Hepatocyte (in vitro differentiated cells): ENCODE measurements at regions not wholly inside any gene's neighbourhood (a gene's known extent, or its start where the extent isn't known, plus 50 kb on each side); places are given as distances from the start of the nearest gene placed in this dataset.

Source experiments
- DNase-seq: peaks from one replicate; pipeline ENCODE4 v3.0.0-alpha.2; 2016; ENCODE audit warnings: low spot score
- H2AFZ ChIP-seq: fragments of 200-600 bp; sonication (generic); 2 replicates; pipeline ENCODE4 v1.6.0; 2016; ENCODE audit warnings: antibody characterized with exemption, mild to moderate bottlenecking
- H3K27ac ChIP-seq: fragments of 200-600 bp; sonication (generic); 2 replicates; pipeline ENCODE4 v1.5.1; 2016; ENCODE audit warnings: mild to moderate bottlenecking
- H3K27me3 ChIP-seq: fragments of 200-600 bp; sonication (generic); 2 replicates; pipeline ENCODE4 v1.6.1; 2016
- H3K36me3 ChIP-seq: fragments of 200-600 bp; sonication (generic); replicated peaks from 2 replicates; pipeline ENCODE4 v1.5.1; 2016; ENCODE audit warnings: low read depth; ENCODE audit not compliant: insufficient read depth
- H3K4me1 ChIP-seq: fragments of 200-600 bp; sonication (generic); 2 replicates; pipeline ENCODE4 v1.5.1; 2016; ENCODE audit warnings: mild to moderate bottlenecking, moderate library complexity; ENCODE audit not compliant: insufficient read depth
- H3K4me2 ChIP-seq: fragments of 200-600 bp; sonication (generic); 2 replicates; pipeline ENCODE4 v1.6.0; 2016
- H3K4me3 ChIP-seq: fragments of 200-600 bp; sonication (generic); 2 replicates; pipeline ENCODE4 v1.5.1; 2016; ENCODE audit warnings: mild to moderate bottlenecking
- H3K79me2 ChIP-seq: fragments of 200-600 bp; sonication (generic); 2 replicates; pipeline ENCODE4 v1.6.0; 2017; ENCODE audit warnings: mild to moderate bottlenecking
- H3K9me2 ChIP-seq: fragments of 200-600 bp; sonication (generic); replicated peaks from 2 replicates; pipeline ENCODE4 v1.6.0; 2017; ENCODE audit warnings: mild to moderate bottlenecking; ENCODE audit not compliant: insufficient read depth
- H3K9me3 ChIP-seq: fragments of 200-600 bp; sonication (generic); 2 replicates; pipeline ENCODE4 v1.5.1; 2016; ENCODE audit warnings: low read depth, mild to moderate bottlenecking
- H4K20me1 ChIP-seq: fragments of 200-600 bp; sonication (generic); 2 replicates; pipeline ENCODE4 v1.6.0; 2016; ENCODE audit warnings: mild to moderate bottlenecking; ENCODE audit not compliant: insufficient read depth, poor library complexity, severe bottlenecking
- EZH2 ChIP-seq: fragments of 200-600 bp; sonication (generic); IDR thresholded peaks from 2 replicates; pipeline ENCODE4 v1.6.1; 2016; ENCODE audit warnings: antibody characterized with exemption, mild to moderate bottlenecking, borderline replicate concordance
- EZH2phosphoT487 ChIP-seq: fragments of 200-600 bp; sonication (generic); IDR thresholded peaks from one replicate; pipeline ENCODE4 v1.6.1; 2018; ENCODE audit warnings: antibody characterized with exemption, mild to moderate bottlenecking, low read depth, moderate library complexity; ENCODE audit not compliant: unreplicated experiment, severe bottlenecking
- WGBS: methylation state at CpG from one replicate; pipeline ENCODE4 v1.1.6; 2016; ENCODE audit warnings: low lambda C conversion rate; ENCODE audit errors: missing lambda C conversion rate; 5-methylcytosine and 5-hydroxymethylcytosine counted together
- TF ChIP-seq, protein P1 (sequence below): fragments of 200-600 bp; sonication (generic); IDR thresholded peaks from 2 replicates; pipeline ENCODE4 v1.5.1; 2016; ENCODE audit warnings: antibody characterized with exemption, mild to moderate bottlenecking; ENCODE audit not compliant: poor library complexity

DNA sequence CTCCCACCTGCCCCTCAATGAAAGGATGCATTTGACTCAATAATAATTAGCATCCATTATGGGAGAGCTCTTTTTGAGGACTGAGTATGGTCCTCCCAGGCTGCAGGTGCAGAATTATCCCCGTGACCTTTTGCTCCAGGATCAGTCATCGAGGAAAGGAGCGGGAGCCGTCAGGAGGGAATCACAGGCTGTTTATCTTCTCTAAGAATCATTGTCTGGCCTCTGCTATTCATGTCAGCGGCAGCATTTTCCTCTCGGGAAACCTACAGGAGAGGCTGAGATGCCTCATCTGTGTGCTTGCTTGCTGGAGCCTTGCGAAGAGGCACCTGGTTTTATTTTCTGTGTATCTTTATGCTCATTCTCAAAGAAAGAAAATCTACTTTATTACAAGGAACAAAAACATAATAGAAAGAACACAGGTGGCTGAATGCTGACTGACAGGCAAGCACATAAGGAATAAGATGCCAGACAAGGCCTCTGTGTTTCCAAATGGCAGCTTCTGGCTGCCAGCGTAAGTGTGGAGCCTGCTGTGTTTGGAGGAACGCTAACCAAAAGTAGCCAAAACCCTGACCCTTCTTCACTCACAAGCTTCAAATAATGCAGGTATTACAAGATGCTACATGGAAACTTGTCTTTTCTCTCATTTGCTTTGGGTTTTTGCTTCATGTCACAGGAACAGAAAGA is 539.1 kb upstream of the MARCKS start:
- H3K9me3 ChIP-seq: no peaks in the 10 kb centered on the region
- TF ChIP-seq EZH2phosphoT487: no peak
- TF ChIP-seq, protein P1, sequence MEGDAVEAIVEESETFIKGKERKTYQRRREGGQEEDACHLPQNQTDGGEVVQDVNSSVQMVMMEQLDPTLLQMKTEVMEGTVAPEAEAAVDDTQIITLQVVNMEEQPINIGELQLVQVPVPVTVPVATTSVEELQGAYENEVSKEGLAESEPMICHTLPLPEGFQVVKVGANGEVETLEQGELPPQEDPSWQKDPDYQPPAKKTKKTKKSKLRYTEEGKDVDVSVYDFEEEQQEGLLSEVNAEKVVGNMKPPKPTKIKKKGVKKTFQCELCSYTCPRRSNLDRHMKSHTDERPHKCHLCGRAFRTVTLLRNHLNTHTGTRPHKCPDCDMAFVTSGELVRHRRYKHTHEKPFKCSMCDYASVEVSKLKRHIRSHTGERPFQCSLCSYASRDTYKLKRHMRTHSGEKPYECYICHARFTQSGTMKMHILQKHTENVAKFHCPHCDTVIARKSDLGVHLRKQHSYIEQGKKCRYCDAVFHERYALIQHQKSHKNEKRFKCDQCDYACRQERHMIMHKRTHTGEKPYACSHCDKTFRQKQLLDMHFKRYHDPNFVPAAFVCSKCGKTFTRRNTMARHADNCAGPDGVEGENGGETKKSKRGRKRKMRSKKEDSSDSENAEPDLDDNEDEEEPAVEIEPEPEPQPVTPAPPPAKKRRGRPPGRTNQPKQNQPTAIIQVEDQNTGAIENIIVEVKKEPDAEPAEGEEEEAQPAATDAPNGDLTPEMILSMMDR: no peak
- TF ChIP-seq EZH2: no peak
- peak overlapping the region; percentile 1 for H2AFZ ChIP-seq
- no peaks in the 10 kb centered on the region for H3K4me1 ChIP-seq
- no peaks in the 10 kb centered on the region for H3K27me3 ChIP-seq
- no peak overlapping the region for H3K27ac ChIP-seq
- H3K9me2 ChIP-seq: no peaks in the 10 kb centered on the region
- DNase-seq: no peak
- no peak overlapping the region for H3K4me2 ChIP-seq
- H4K20me1 ChIP-seq: no peaks in the 10 kb centered on the region
- WGBS: 64% methylated on average over 9 of the region's 9 CpGs
- no peaks in the 10 kb centered on the region for H3K36me3 ChIP-seq
- H3K4me3 ChIP-seq: no peak overlapping the region
- H3K79me2 ChIP-seq: no peaks in the 10 kb centered on the region

DNA sequence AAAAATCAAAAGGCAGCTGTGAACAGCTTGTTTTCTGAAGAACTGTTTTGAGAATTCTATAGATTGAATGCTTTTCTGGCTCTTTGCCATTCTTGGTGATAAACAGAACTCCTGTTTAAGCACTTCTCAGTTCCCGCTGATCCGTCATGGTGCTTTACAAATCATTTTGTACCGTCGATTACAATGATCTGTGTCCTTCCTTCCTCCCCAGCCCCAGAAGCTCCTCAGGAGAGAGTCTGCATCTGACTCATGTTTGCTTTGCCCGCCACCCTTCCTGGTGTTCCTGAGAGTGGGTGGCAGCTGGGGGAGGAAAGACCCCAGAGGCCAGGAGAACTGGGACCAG is 538.6 kb upstream of the MARCKS start:
- Histone ChIP-seq H3K27me3 (no peaks in the 10 kb centered on the region), H3K4me2 (no peak overlapping the region), H3K4me3 (no peak overlapping the region), H3K36me3 (no peaks in the 10 kb centered on the region), H3K79me2 (no peaks in the 10 kb centered on the region), H4K20me1 (no peaks in the 10 kb centered on the region), H3K9me2 (no peaks in the 10 kb centered on the region), H3K27ac (no peak overlapping the region), H2AFZ (peak overlapping the region; percentile 1), H3K4me1 (no peaks in the 10 kb centered on the region), H3K9me3 (no peaks in the 10 kb centered on the region)
- TF ChIP-seq EZH2phosphoT487: no peak
- 68% methylated on average over 5 of the region's 5 CpGs for WGBS
- no peak for DNase-seq

DNA sequence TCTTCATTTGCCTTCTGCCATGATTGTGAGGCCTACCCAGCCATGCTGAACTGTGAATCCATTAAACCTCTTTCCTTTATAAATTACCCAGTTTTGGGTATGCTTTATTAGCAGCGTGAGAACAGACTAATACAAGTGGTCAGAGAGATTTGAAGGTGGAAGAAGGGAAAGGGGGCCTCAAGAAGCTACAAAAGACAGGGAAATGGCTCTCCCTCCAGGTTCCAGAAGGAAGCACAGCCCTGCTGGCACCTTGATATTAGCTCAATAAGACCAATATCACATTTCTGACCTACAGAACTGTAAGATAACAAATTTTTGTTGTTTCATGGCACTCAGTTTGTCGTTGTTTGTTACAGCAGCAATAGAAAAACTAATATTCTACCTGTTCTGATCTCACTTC is 536.5 kb upstream of the MARCKS start:
- no peak for TF ChIP-seq EZH2
- TF ChIP-seq, protein P1: no peak
- H3K9me3 ChIP-seq: no peaks in the 10 kb centered on the region
- H3K4me3 ChIP-seq: no peak overlapping the region
- H3K4me1 ChIP-seq: no peaks in the 10 kb centered on the region
- H3K36me3 ChIP-seq: no peaks in the 10 kb centered on the region
- no peak for DNase-seq
- 93% methylated on average over 2 of the region's 2 CpGs for WGBS
- no peak overlapping the region for H3K27ac ChIP-seq
- no peaks in the 10 kb centered on the region for H3K27me3 ChIP-seq
- no peak overlapping the region for H2AFZ ChIP-seq
- no peak overlapping the region for H3K4me2 ChIP-seq
- H3K9me2 ChIP-seq: no peaks in the 10 kb centered on the region
- no peaks in the 10 kb centered on the region for H4K20me1 ChIP-seq
- no peaks in the 10 kb centered on the region for H3K79me2 ChIP-seq

DNA sequence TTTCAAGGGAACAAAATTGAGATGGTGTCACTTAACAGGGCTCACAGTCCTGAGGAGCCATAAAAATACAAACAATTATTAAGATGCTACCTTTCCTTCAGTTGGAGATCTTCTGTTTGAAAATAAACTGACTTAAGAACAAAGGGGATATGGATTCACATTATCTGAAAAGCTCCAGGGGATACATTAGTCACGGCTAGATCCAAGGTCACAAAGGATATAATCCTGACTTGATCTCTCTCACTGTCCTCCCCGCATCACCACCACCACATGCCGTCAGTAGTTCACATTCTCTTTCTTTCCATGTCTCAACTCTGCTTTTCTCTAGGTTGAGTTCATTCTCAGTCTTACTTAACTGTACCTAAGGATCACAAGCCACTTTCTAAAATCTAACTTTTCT is 530.4 kb upstream of the MARCKS start:
- Histone ChIP-seq H3K4me2 (no peak overlapping the region), H3K27ac (no peak overlapping the region), H3K79me2 (no peaks in the 10 kb centered on the region), H3K4me1 (no peaks in the 10 kb centered on the region), H3K9me3 (no peaks in the 10 kb centered on the region), H3K4me3 (no peak overlapping the region), H3K36me3 (no peaks in the 10 kb centered on the region), H3K9me2 (no peaks in the 10 kb centered on the region), H4K20me1 (no peaks in the 10 kb centered on the region), H3K27me3 (no peaks in the 10 kb centered on the region), H2AFZ (no peak overlapping the region)
- WGBS: 64% methylated on average over 3 of the region's 3 CpGs
- DNase-seq: no peak
- TF ChIP-seq, protein P1: no peak
- no peak for TF ChIP-seq EZH2phosphoT487
